ENCODE measurements at regions not wholly inside any gene's neighbourhood (a gene's known extent, or its start where the extent isn't known, plus 50 kb on each side); places are given as distances from the start of the nearest gene placed in this dataset.

- no peak for TF ChIP-seq CTCF (IDR thresholded peaks at IDR 0.05)
- no peak for TF ChIP-seq ZFX (IDR thresholded peaks at IDR 0.05; ENCODE audit: borderline replicate concordance)
Observed at GRCh38 chr18:1094409-1094808, 189.7 kb downstream of the ADCYAP1 start.

Measured in 22Rv1 (cell line).